K562 (cell line): ENCODE measurements at regions not wholly inside any gene's neighbourhood (a gene's known extent, or its start where the extent isn't known, plus 50 kb on each side); places are given as distances from the start of the nearest gene placed in this dataset.

Source experiments
- ATAC-seq: fragments of 200-7000 bp; cut with Tn5 transposase; 3 replicates; pipeline ENCODE4 v1.9.1; 2020; ENCODE audit warnings: moderate library complexity
- BruUV-seq: library from RNA; stranded (reverse); fragments of 400-500 nt; replicated peaks from 2 replicates; lab custom pipeline; 2021; lab: Mats Ljungman, UMichigan
- CTCF ChIA-PET: fragments of 300-600 bp; formaldehyde crosslinking; extraction: SDS; loops from one replicate; lab custom pipeline; 2021; ENCODE audit warnings: low intra/inter-chr PET ratio; lab: Yijun Ruan, JAX
- POLR2A ChIA-PET: fragments of 300-600, 350-650 bp; sonication (Branson Sonifier 250); formaldehyde crosslinking; extraction: SDS; loops from one replicate; lab custom pipeline; 2021; ENCODE audit warnings: antibody characterized with exemption, inconsistent platforms; lab: Yijun Ruan, JAX
- DNase-seq, 4 experiments: peaks; one replicate each; pipeline versions ENCODE4 v3.0.0 to v3.0.0-alpha.2; 2011 to 2018; ENCODE audit warnings: low spot score in 3 of 4, mixed read lengths in 3 of 4; ENCODE audit errors: extremely low read depth in 1 of 4
- FAIRE-seq: peaks from 2 replicates; lab custom pipeline; 2011; peaks lifted over from hg19 to GRCh38; lab: Jason Lieb, UNC
- H2AFZ ChIP-seq: 2 replicates; pipeline ENCODE4 v1.6.0; 2011; ENCODE audit warnings: low read depth, low read length, control low read depth, inconsistent platforms
- H3K27ac ChIP-seq: fragments of 200-600 bp; 3 replicates; pipeline ENCODE4 v1.8.0; 2011; ENCODE audit warnings: low read depth, mild to moderate bottlenecking, control low read depth, inconsistent platforms, low read length, moderate library complexity, mixed read lengths; ENCODE audit errors: extremely low read depth
- H3K27me3 ChIP-seq, 2 experiments: fragments of 300-600 bp in 1 of 2; 2 replicates in 1 of 2; 3 replicates in 1 of 2; pipeline versions ENCODE4 v1.6.0 to v1.8.0; 2011; ENCODE audit warnings: inconsistent platforms in 2 of 2, low read length in 2 of 2, mild to moderate bottlenecking in 1 of 2, mixed read lengths in 1 of 2, moderate library complexity in 1 of 2; ENCODE audit not compliant: control insufficient read depth in 2 of 2, insufficient read depth in 2 of 2
- H3K36me3 ChIP-seq: fragments of 300-600 bp; 3 replicates; pipeline ENCODE4 v1.8.0; 2011; ENCODE audit warnings: mild to moderate bottlenecking, low read length, inconsistent platforms; ENCODE audit not compliant: control insufficient read depth, insufficient read depth
- H3K4me1 ChIP-seq, 2 experiments: fragments of 200-600 bp in 1 of 2; replicated peaks in 1 of 2; 2 replicates in 1 of 2; 3 replicates in 1 of 2; pipeline versions ENCODE4 v1.5.1 to v1.8.0; 2011; ENCODE audit warnings: inconsistent platforms in 2 of 2, low read length in 2 of 2, mild to moderate bottlenecking in 1 of 2, mixed read lengths in 1 of 2, moderate library complexity in 1 of 2; ENCODE audit not compliant: control insufficient read depth in 2 of 2, insufficient read depth in 2 of 2
- H3K4me2 ChIP-seq: 2 replicates; pipeline ENCODE4 v1.6.1; 2011; ENCODE audit warnings: low read length, control low read depth, inconsistent platforms, mixed read lengths; ENCODE audit not compliant: insufficient read depth
- H3K4me3 ChIP-seq: fragments of 200-600 bp; sonication (generic), shearing (Covaris generic); 2 replicates; pipeline ENCODE4 v1.5.1; 2016; ENCODE audit warnings: control low read depth, inconsistent platforms
- H3K79me2 ChIP-seq: fragments of 200-600 bp; 3 replicates; pipeline ENCODE4 v1.8.0; 2011; ENCODE audit warnings: low read length, inconsistent platforms; ENCODE audit not compliant: control insufficient read depth, insufficient read depth
- H3K9ac ChIP-seq, 2 experiments: 2 replicates each; pipeline versions ENCODE4 v1.6.0 to v1.6.1; 2011; ENCODE audit warnings: low read depth in 2 of 2, low read length in 2 of 2, control low read depth in 1 of 2, inconsistent platforms in 1 of 2, mild to moderate bottlenecking in 1 of 2, mixed read lengths in 1 of 2; ENCODE audit not compliant: insufficient read depth in 1 of 2
- H3K9me1 ChIP-seq: one replicate; pipeline ENCODE4 v1.6.0; 2011; ENCODE audit warnings: inconsistent platforms, mild to moderate bottlenecking, low read length, moderate library complexity; ENCODE audit not compliant: control insufficient read depth, insufficient read depth
- H3K9me3 ChIP-seq: replicated peaks from 2 replicates; pipeline ENCODE4 v1.5.1; 2011; ENCODE audit warnings: low read depth, low read length, inconsistent platforms; ENCODE audit not compliant: control insufficient read depth, insufficient read depth
- H4K20me1 ChIP-seq: replicated peaks from 2 replicates; pipeline ENCODE4 v1.6.1; 2011; ENCODE audit warnings: low read length, inconsistent platforms, mixed read lengths; ENCODE audit not compliant: control insufficient read depth, insufficient read depth
- BMI1 ChIP-seq: fragments of 150-350 bp; IDR thresholded peaks from 2 replicates; pipeline ENCODE4 v1.6.1; 2014; ENCODE audit warnings: low read length
- CAMTA2 ChIP-seq: fragments of 250-450 bp; sonication (Bioruptor Pico); conservative IDR thresholded peaks from 2 replicates; pipeline ENCODE4 v1.5.1; 2022
- JUN ChIP-seq, 2 experiments: sonication (generic) in 1 of 2; formaldehyde crosslinking in 1 of 2; IDR thresholded peaks; 2 replicates each; pipeline versions ENCODE4 v1.6.1 to v1.8.0; 2012 to 2022; ENCODE audit warnings: borderline replicate concordance in 2 of 2, mild to moderate bottlenecking in 2 of 2, improper control_type of control experiment in 1 of 2, low read depth in 1 of 2, low read length in 1 of 2, missing genetic modification reagents in 1 of 2
- POLR3A ChIP-seq: IDR thresholded peaks from 2 replicates; pipeline ENCODE4 v1.6.1; 2011; ENCODE audit warnings: borderline replicate concordance, mild to moderate bottlenecking, moderate library complexity; ENCODE audit not compliant: insufficient read length, insufficient read depth; ENCODE audit errors: extremely low read depth
- THRA ChIP-seq: fragments of 450-650 bp; IDR thresholded peaks from 2 replicates; pipeline ENCODE4 v1.6.1; 2017; ENCODE audit warnings: mild to moderate bottlenecking, moderate library complexity
- YY1 ChIP-seq, 3 experiments: IDR thresholded peaks; 2 replicates each; pipeline ENCODE4 v1.6.1; 2011; ENCODE audit warnings: low read length in 2 of 3, mild to moderate bottlenecking in 2 of 3, moderate library complexity in 2 of 3, borderline replicate concordance in 1 of 3, control low read depth in 1 of 3, low read depth in 1 of 3; ENCODE audit not compliant: insufficient read depth in 3 of 3, insufficient replicate concordance in 2 of 3, control insufficient read depth in 1 of 3, insufficient read length in 1 of 3; ENCODE audit errors: extremely low read depth in 1 of 3
- ZFP91 ChIP-seq: sonication (generic); formaldehyde crosslinking; IDR thresholded peaks from 2 replicates; pipeline ENCODE4 v1.8.0; 2022; ENCODE audit warnings: mild to moderate bottlenecking, missing genetic modification reagents
- ZNF239 ChIP-seq: fragments of 250-450 bp; sonication (Bioruptor Pico); IDR thresholded peaks from 2 replicates; pipeline ENCODE4 v1.4.0; 2020; ENCODE audit warnings: mild to moderate bottlenecking
- ZNF311 ChIP-seq: fragments of 250-450 bp; sonication (Bioruptor Pico); IDR thresholded peaks from 2 replicates; pipeline ENCODE4 v1.4.0; 2020; ENCODE audit warnings: mild to moderate bottlenecking, moderate library complexity
- ZNF316 ChIP-seq: fragments of 450-650 bp; IDR thresholded peaks from 2 replicates; pipeline ENCODE4 v1.6.1; 2016
- ZNF740 ChIP-seq, 3 experiments: fragments of 200-800 bp in 1 of 3; sonication (Bioruptor generic) in 1 of 3; sonication (generic) in 1 of 3; formaldehyde crosslinking in 1 of 3; IDR thresholded peaks; 2 replicates each; pipeline versions ENCODE4 v1.6.1 to v1.8.0; 2016 to 2022; ENCODE audit warnings: mild to moderate bottlenecking in 2 of 3, missing compliant biosample characterization in 2 of 3, missing genetic modification characterization in 2 of 3, missing genetic modification reagents in 1 of 3
- WGBS: fragments of 100-300 bp; shearing (Covaris generic); methylation state at CpG from one replicate; pipeline ENCODE4 v1.1.6; 2016; ENCODE audit warnings: low coverage, mixed read lengths; ENCODE audit not compliant: insufficient coverage; ENCODE audit errors: missing lambda C conversion rate; 5-methylcytosine and 5-hydroxymethylcytosine counted together
- in situ Hi-C: fragments of 300-500 bp; cut with MboI; formaldehyde crosslinking; loops from 4 replicates; pipeline ENCODE4 v1.15.0; 2018; ENCODE audit warnings: inconsistent platforms, mixed read lengths
- intact Hi-C: fragments of 100-400 bp; cut with micrococcal nuclease; formaldehyde crosslinking; loops from 2 replicates; pipeline ENCODE4 v1.14.2; 2022

- Histone ChIP-seq H3K9me3 (no peaks in the 10 kb centered on the region; the same call in 1 of the 2 replicates), H3K27me3 (no peaks in the 10 kb centered on the region), H4K20me1 (no peaks in the 10 kb centered on the region), H3K4me3 (no peak overlapping the region), H3K9me1 (no peaks in the 10 kb centered on the region), H3K4me1 (no peaks in the 10 kb centered on the region), H3K27ac (no peak overlapping the region), H3K9ac (no peak overlapping the region), H3K36me3 (no peaks in the 10 kb centered on the region), H3K4me2 (no peak overlapping the region), H3K79me2 (no peaks in the 10 kb centered on the region), H2AFZ (no peak overlapping the region)
- intact Hi-C loops, result no loop called here
- DNase-seq (no peak), FAIRE-seq (no peak), ATAC-seq (no peak)
- TF ChIP-seq POLR3A, result no peak
- no peak for TF ChIP-seq ZNF239
- in situ Hi-C loops, result no loop called here
- ChIA-PET CTCF (no interaction called here), POLR2A (no interaction called here)
- BruUV-seq, result no TSS peak
- 0% methylated on average over 1 of the region's 1 CpG for WGBS
These were observed 317.9 kb upstream of the ITGA1 start for GRCh38 chr5:52469835-52470234.

- no peak overlapping the region for H3K27ac ChIP-seq
- no peak overlapping the region for H3K4me3 ChIP-seq
- no peaks in the 10 kb centered on the region for H3K36me3 ChIP-seq
- no peaks in the 10 kb centered on the region for H3K27me3 ChIP-seq
- H2AFZ ChIP-seq, result no peak overlapping the region
- ChIA-PET CTCF (no interaction called here), POLR2A (no interaction called here)
- no peaks in the 10 kb centered on the region for H3K79me2 ChIP-seq
- H3K4me2 ChIP-seq, result no peak overlapping the region
- no TSS peak for BruUV-seq
- no peaks in the 10 kb centered on the region for H4K20me1 ChIP-seq
- no peaks in the 10 kb centered on the region for H3K4me1 ChIP-seq
- no peak overlapping the region for H3K9ac ChIP-seq
- WGBS, result 5% methylated on average over 1 of the region's 1 CpG
- H3K9me3 ChIP-seq, result no peaks in the 10 kb centered on the region; the same call in 1 of the 2 replicates
- DNase-seq, result no peak
- H3K9me1 ChIP-seq, result no peaks in the 10 kb centered on the region
- ATAC-seq, result no peak
- intact Hi-C loops (no loop called here), in situ Hi-C loops (no loop called here)
- no peak for FAIRE-seq
- TF ChIP-seq ZNF316 (no peak), CAMTA2 (CRISPR knock-in tag) (no peak), ZNF311 (CRISPR knock-in tag) (no peak), YY1 (IDR thresholded peaks at IDR 0.05; ENCODE audit: borderline replicate concordance in 1 of 3, control insufficient read depth in 1 of 3, extremely low read depth in 1 of 3, insufficient read depth in 3 of 3, insufficient read length in 1 of 3, insufficient replicate concordance in 2 of 3, low read depth in 1 of 3, low read length in 2 of 3) (no peak), THRA (no peak), BMI1 (no peak), JUN (IDR thresholded peaks at IDR 0.05; ENCODE audit: borderline replicate concordance, low read depth, low read length) (no peak), JUN (CRISPR knock-in tag; IDR thresholded peaks at IDR 0.05; ENCODE audit: borderline replicate concordance) (no peak), ZFP91 (CRISPR knock-in tag) (no peak), ZNF740 (CRISPR knock-in tag; IDR thresholded peaks at IDR 0.05) (no peak), ZNF740 (tag; IDR thresholded peaks at IDR 0.05) (no peak)
These were observed 311.4 kb upstream of the ITGA1 start for GRCh38 chr5:52476346-52476745.
